H1 (cell line): ENCODE measurements at regions not wholly inside any gene's neighbourhood (a gene's known extent, or its start where the extent isn't known, plus 50 kb on each side); places are given as distances from the start of the nearest gene placed in this dataset.

Experiments
- CHD1 ChIP-seq: IDR thresholded peaks from 2 replicates; pipeline ENCODE4 v1.6.1; 2012; ENCODE audit warnings: low read depth, low read length, improper control_type of control experiment
- CHD2 ChIP-seq: IDR thresholded peaks from 2 replicates; pipeline ENCODE4 v1.6.1; 2012; ENCODE audit warnings: low read length, improper control_type of control experiment
- HDAC2 ChIP-seq, 2 experiments: fragments of 300-600 bp in 1 of 2; sonication (generic) in 1 of 2; IDR thresholded peaks; 2 replicates each; pipeline ENCODE4 v1.6.1; 2011 to 2012; ENCODE audit warnings: low read depth in 2 of 2, low read length in 2 of 2, mild to moderate bottlenecking in 2 of 2, moderate library complexity in 2 of 2, borderline replicate concordance in 1 of 2, inconsistent platforms in 1 of 2
- NANOG ChIP-seq: IDR thresholded peaks from 2 replicates; pipeline ENCODE4 v1.6.1; 2011; ENCODE audit warnings: low read length, low read depth, mild to moderate bottlenecking, inconsistent platforms; ENCODE audit not compliant: insufficient read depth, poor library complexity, severe bottlenecking
- RBBP5 ChIP-seq: IDR thresholded peaks from 2 replicates; pipeline ENCODE4 v1.7.1; 2012; ENCODE audit warnings: low read depth, mild to moderate bottlenecking, inconsistent platforms, low read length, moderate library complexity, borderline replicate concordance
- SP1 ChIP-seq: IDR thresholded peaks from 2 replicates; pipeline ENCODE4 v1.6.1; 2011; ENCODE audit warnings: low read depth, low read length
- SP4 ChIP-seq: IDR thresholded peaks from 2 replicates; pipeline ENCODE4 v1.6.1; 2012; ENCODE audit warnings: low read length, inconsistent platforms
- SUZ12 ChIP-seq: fragments of 200-600 bp; sonication (generic); IDR thresholded peaks from 2 replicates; pipeline ENCODE4 v1.6.1; 2012; ENCODE audit warnings: mild to moderate bottlenecking, inconsistent platforms, low read length, moderate library complexity, mixed read lengths
- TF ChIP-seq, protein P1 (sequence below): fragments of 300-600 bp; sonication (generic); IDR thresholded peaks from 2 replicates; pipeline ENCODE4 v1.7.1; 2012; ENCODE audit warnings: low read length, moderate library complexity, mild to moderate bottlenecking, inconsistent platforms; ENCODE audit not compliant: insufficient replicate concordance
- TF ChIP-seq, protein P2 (sequence below), 3 experiments: IDR thresholded peaks; 1 replicate in 2 of 3; 2 replicates in 1 of 3; pipeline versions ENCODE4 v1.5.1 to v1.6.1; 2011; ENCODE audit warnings: low read length in 3 of 3, mild to moderate bottlenecking in 3 of 3, inconsistent platforms in 2 of 3, low read depth in 1 of 3, moderate library complexity in 1 of 3; ENCODE audit not compliant: insufficient read depth in 1 of 3; ENCODE audit errors: control extremely low read depth in 1 of 3

DNA sequence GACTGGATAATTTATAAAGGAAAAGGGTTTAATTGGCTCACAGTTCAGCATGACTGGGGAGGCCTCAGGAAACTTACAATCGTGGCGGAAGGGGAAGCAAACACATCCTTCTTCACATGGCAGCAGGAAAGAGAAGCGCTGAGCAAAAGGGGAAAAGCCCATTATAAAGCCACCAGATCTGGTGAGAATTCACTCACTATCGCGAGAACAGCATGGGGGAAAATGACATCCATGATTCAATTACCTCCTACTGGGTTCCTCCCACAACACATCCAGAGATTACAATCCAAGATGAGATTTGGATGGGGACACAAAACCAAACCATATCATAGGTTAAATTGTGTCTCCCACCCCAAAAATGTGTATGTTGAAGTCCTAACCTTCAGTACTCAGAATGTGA lies 491.7 kb downstream of the SETD4 start (continued):
- TF ChIP-seq, protein P1, sequence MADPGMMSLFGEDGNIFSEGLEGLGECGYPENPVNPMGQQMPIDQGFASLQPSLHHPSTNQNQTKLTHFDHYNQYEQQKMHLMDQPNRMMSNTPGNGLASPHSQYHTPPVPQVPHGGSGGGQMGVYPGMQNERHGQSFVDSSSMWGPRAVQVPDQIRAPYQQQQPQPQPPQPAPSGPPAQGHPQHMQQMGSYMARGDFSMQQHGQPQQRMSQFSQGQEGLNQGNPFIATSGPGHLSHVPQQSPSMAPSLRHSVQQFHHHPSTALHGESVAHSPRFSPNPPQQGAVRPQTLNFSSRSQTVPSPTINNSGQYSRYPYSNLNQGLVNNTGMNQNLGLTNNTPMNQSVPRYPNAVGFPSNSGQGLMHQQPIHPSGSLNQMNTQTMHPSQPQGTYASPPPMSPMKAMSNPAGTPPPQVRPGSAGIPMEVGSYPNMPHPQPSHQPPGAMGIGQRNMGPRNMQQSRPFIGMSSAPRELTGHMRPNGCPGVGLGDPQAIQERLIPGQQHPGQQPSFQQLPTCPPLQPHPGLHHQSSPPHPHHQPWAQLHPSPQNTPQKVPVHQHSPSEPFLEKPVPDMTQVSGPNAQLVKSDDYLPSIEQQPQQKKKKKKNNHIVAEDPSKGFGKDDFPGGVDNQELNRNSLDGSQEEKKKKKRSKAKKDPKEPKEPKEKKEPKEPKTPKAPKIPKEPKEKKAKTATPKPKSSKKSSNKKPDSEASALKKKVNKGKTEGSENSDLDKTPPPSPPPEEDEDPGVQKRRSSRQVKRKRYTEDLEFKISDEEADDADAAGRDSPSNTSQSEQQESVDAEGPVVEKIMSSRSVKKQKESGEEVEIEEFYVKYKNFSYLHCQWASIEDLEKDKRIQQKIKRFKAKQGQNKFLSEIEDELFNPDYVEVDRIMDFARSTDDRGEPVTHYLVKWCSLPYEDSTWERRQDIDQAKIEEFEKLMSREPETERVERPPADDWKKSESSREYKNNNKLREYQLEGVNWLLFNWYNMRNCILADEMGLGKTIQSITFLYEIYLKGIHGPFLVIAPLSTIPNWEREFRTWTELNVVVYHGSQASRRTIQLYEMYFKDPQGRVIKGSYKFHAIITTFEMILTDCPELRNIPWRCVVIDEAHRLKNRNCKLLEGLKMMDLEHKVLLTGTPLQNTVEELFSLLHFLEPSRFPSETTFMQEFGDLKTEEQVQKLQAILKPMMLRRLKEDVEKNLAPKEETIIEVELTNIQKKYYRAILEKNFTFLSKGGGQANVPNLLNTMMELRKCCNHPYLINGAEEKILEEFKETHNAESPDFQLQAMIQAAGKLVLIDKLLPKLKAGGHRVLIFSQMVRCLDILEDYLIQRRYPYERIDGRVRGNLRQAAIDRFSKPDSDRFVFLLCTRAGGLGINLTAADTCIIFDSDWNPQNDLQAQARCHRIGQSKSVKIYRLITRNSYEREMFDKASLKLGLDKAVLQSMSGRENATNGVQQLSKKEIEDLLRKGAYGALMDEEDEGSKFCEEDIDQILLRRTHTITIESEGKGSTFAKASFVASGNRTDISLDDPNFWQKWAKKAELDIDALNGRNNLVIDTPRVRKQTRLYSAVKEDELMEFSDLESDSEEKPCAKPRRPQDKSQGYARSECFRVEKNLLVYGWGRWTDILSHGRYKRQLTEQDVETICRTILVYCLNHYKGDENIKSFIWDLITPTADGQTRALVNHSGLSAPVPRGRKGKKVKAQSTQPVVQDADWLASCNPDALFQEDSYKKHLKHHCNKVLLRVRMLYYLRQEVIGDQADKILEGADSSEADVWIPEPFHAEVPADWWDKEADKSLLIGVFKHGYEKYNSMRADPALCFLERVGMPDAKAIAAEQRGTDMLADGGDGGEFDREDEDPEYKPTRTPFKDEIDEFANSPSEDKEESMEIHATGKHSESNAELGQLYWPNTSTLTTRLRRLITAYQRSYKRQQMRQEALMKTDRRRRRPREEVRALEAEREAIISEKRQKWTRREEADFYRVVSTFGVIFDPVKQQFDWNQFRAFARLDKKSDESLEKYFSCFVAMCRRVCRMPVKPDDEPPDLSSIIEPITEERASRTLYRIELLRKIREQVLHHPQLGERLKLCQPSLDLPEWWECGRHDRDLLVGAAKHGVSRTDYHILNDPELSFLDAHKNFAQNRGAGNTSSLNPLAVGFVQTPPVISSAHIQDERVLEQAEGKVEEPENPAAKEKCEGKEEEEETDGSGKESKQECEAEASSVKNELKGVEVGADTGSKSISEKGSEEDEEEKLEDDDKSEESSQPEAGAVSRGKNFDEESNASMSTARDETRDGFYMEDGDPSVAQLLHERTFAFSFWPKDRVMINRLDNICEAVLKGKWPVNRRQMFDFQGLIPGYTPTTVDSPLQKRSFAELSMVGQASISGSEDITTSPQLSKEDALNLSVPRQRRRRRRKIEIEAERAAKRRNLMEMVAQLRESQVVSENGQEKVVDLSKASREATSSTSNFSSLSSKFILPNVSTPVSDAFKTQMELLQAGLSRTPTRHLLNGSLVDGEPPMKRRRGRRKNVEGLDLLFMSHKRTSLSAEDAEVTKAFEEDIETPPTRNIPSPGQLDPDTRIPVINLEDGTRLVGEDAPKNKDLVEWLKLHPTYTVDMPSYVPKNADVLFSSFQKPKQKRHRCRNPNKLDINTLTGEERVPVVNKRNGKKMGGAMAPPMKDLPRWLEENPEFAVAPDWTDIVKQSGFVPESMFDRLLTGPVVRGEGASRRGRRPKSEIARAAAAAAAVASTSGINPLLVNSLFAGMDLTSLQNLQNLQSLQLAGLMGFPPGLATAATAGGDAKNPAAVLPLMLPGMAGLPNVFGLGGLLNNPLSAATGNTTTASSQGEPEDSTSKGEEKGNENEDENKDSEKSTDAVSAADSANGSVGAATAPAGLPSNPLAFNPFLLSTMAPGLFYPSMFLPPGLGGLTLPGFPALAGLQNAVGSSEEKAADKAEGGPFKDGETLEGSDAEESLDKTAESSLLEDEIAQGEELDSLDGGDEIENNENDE, result no peak
- TF ChIP-seq, protein P2, sequence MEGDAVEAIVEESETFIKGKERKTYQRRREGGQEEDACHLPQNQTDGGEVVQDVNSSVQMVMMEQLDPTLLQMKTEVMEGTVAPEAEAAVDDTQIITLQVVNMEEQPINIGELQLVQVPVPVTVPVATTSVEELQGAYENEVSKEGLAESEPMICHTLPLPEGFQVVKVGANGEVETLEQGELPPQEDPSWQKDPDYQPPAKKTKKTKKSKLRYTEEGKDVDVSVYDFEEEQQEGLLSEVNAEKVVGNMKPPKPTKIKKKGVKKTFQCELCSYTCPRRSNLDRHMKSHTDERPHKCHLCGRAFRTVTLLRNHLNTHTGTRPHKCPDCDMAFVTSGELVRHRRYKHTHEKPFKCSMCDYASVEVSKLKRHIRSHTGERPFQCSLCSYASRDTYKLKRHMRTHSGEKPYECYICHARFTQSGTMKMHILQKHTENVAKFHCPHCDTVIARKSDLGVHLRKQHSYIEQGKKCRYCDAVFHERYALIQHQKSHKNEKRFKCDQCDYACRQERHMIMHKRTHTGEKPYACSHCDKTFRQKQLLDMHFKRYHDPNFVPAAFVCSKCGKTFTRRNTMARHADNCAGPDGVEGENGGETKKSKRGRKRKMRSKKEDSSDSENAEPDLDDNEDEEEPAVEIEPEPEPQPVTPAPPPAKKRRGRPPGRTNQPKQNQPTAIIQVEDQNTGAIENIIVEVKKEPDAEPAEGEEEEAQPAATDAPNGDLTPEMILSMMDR (IDR thresholded peaks at IDR 0.05; ENCODE audit: control extremely low read depth in 1 of 3, insufficient read depth in 1 of 3, low read depth in 1 of 3, low read length in 3 of 3), result no peak
- TF ChIP-seq CHD2 (no peak), SUZ12 (no peak), SP1 (no peak), CHD1 (no peak), NANOG (no peak), SP4 (no peak), RBBP5 (no peak), HDAC2 (IDR thresholded peaks at IDR 0.05; ENCODE audit: borderline replicate concordance in 1 of 2, low read depth in 2 of 2, low read length in 2 of 2) (no peak)
